HEK293T (cell line): ENCODE measurements at regions not wholly inside any gene's neighbourhood (a gene's known extent, or its start where the extent isn't known, plus 50 kb on each side); places are given as distances from the start of the nearest gene placed in this dataset.

Source experiments
- BHLHE40 ChIP-seq: fragments of 450-650 bp; IDR thresholded peaks from 2 replicates; pipeline ENCODE4 v1.6.1; 2016; ENCODE audit warnings: mild to moderate bottlenecking, moderate library complexity, borderline replicate concordance
- ELF4 ChIP-seq: fragments of 450-650 bp; IDR thresholded peaks from 2 replicates; pipeline ENCODE4 v1.6.1; 2017; ENCODE audit warnings: antibody characterized with exemption
- FOXA1 ChIP-seq: fragments of 450-650 bp; IDR thresholded peaks from 2 replicates; pipeline ENCODE4 v1.6.1; 2016; ENCODE audit warnings: mild to moderate bottlenecking
- NFRKB ChIP-seq: fragments of 450-650 bp; IDR thresholded peaks from 2 replicates; pipeline ENCODE4 v1.6.1; 2016; ENCODE audit warnings: mild to moderate bottlenecking, moderate library complexity
- SP1 ChIP-seq: fragments of 450-650 bp; IDR thresholded peaks from 2 replicates; pipeline ENCODE4 v1.6.1; 2017
- TARDBP ChIP-seq: fragments of 450-650 bp; IDR thresholded peaks from 2 replicates; pipeline ENCODE4 v1.6.1; 2016

GRCh38 chr3:68479779-68480178 is 452.6 kb downstream of the TAFA4 start:
- TF ChIP-seq NFRKB (no peak), BHLHE40 (no peak), TARDBP (no peak), FOXA1 (no peak), SP1 (no peak), ELF4 (no peak)
